Endothelial cell (in vitro differentiated cells): ENCODE measurements at regions not wholly inside any gene's neighbourhood (a gene's known extent, or its start where the extent isn't known, plus 50 kb on each side); places are given as distances from the start of the nearest gene placed in this dataset.

ENCODE experiments used
- DNase-seq: peaks from one replicate; pipeline ENCODE4 v3.0.0; 2021; ENCODE audit warnings: low spot score
- H3K27ac Mint-ChIP-seq: one replicate; pipeline ENCODE4 v1.8.0; 2021; ENCODE audit warnings: mixed read lengths, inconsistent platforms; ENCODE audit not compliant: unreplicated experiment
- H3K27me3 Mint-ChIP-seq: one replicate; pipeline ENCODE4 v1.8.0; 2021; ENCODE audit warnings: mild to moderate bottlenecking, moderate library complexity, mixed read lengths, inconsistent platforms; ENCODE audit not compliant: unreplicated experiment
- H3K36me3 Mint-ChIP-seq: one replicate; pipeline ENCODE4 v1.8.0; 2021; ENCODE audit warnings: mild to moderate bottlenecking, low read depth, mixed read lengths, inconsistent platforms; ENCODE audit not compliant: unreplicated experiment
- H3K4me1 Mint-ChIP-seq: one replicate; pipeline ENCODE4 v1.8.0; 2021; ENCODE audit warnings: mild to moderate bottlenecking, mixed read lengths, inconsistent platforms; ENCODE audit not compliant: unreplicated experiment
- H3K4me3 Mint-ChIP-seq: one replicate; pipeline ENCODE4 v1.8.0; 2021; ENCODE audit warnings: mild to moderate bottlenecking, mixed read lengths, inconsistent platforms; ENCODE audit not compliant: unreplicated experiment
- H3K9me3 Mint-ChIP-seq: one replicate; pipeline ENCODE4 v1.8.0; 2021; ENCODE audit warnings: mixed read lengths, inconsistent platforms; ENCODE audit not compliant: unreplicated experiment
- TF ChIP-seq, protein P1 (sequence below): fragments of 200-600 bp; sonication (generic); IDR thresholded peaks from one replicate; pipeline ENCODE4 v1.5.0; 2021; ENCODE audit warnings: antibody characterized with exemption; ENCODE audit not compliant: unreplicated experiment

DNA sequence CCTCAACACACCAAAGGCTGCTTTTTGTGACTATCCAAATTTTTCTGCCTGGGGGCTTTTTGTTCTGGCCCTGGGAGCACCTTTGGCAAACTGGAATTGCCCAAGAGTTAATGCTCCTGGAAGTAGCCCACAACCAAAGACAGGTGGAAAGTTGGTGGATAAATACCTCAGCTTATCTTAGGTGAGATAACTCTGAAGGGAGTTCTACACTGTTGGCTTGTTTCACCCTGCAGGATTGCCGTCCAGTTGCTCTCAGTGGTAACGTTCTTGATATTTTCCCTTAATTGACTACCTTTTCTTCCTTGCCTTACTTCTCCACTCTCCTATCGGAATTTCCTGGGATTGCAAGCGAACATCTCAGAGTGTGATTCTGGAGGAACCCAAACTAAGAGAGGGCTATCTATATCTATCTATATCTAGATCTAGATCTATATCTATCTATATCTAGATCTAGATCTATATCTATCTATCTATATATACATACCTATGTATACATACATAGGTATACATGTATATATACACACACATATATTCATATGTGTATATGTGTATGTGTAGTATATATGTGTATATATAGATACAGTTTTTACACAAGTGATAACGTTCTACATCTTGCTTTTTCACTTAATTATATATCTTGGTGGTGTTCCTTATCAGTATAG lies 82.6 kb upstream of the DHX15 start:
- Mint-ChIP-seq H3K36me3 (no peaks in the 10 kb centered on the region), H3K27me3 (no peaks in the 10 kb centered on the region), H3K4me3 (no peak overlapping the region), H3K27ac (no peak overlapping the region), H3K4me1 (peaks cover 3% of the 10 kb centered on the region), H3K9me3 (no peaks in the 10 kb centered on the region)
- no peak for DNase-seq
- TF ChIP-seq, protein P1, sequence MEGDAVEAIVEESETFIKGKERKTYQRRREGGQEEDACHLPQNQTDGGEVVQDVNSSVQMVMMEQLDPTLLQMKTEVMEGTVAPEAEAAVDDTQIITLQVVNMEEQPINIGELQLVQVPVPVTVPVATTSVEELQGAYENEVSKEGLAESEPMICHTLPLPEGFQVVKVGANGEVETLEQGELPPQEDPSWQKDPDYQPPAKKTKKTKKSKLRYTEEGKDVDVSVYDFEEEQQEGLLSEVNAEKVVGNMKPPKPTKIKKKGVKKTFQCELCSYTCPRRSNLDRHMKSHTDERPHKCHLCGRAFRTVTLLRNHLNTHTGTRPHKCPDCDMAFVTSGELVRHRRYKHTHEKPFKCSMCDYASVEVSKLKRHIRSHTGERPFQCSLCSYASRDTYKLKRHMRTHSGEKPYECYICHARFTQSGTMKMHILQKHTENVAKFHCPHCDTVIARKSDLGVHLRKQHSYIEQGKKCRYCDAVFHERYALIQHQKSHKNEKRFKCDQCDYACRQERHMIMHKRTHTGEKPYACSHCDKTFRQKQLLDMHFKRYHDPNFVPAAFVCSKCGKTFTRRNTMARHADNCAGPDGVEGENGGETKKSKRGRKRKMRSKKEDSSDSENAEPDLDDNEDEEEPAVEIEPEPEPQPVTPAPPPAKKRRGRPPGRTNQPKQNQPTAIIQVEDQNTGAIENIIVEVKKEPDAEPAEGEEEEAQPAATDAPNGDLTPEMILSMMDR = no peak

- Mint-ChIP-seq H3K27ac (no peak overlapping the region), H3K27me3 (no peaks in the 10 kb centered on the region), H3K9me3 (no peaks in the 10 kb centered on the region), H3K4me1 (peaks cover 4% of the 10 kb centered on the region), H3K4me3 (no peak overlapping the region), H3K36me3 (no peaks in the 10 kb centered on the region)
- TF ChIP-seq, protein P1 = no peak
- no peak for DNase-seq
Observed at GRCh38 chr4:24668956-24669355, 84.6 kb upstream of the DHX15 start.

GRCh38 chr4:24669751-24670150 lies 85.4 kb upstream of the DHX15 start:
- no peak for DNase-seq
- Mint-ChIP-seq H3K36me3 (no peaks in the 10 kb centered on the region), H3K27me3 (no peaks in the 10 kb centered on the region), H3K27ac (no peak overlapping the region), H3K4me1 (peaks cover 4% of the 10 kb centered on the region), H3K4me3 (no peak overlapping the region), H3K9me3 (no peaks in the 10 kb centered on the region)
- TF ChIP-seq, protein P1 = no peak

DNA sequence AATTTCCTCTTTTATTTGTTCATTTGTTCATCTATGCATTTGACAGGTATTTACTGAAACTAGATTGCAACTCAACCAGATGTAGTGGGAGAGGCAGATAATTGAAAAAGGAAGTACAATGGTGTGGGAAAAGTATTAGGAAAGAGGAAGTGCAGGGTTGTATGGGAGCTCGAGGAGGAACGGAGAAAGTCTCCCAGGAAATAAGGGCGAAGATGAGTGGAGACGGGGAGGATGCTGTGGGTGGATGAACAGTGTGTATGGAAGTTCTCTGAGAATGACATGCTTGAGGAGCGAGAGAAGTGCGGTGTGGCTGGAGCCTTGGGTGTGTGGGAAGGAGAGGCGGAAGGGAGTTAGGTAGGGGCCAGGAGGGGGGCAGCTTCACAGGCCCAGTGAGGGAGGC lies 87.5 kb upstream of the DHX15 start:
- Mint-ChIP-seq H3K27ac (no peak overlapping the region), H3K9me3 (no peaks in the 10 kb centered on the region), H3K4me3 (no peak overlapping the region), H3K4me1 (peaks cover 4% of the 10 kb centered on the region), H3K27me3 (no peaks in the 10 kb centered on the region), H3K36me3 (no peaks in the 10 kb centered on the region)
- TF ChIP-seq, protein P1 = no peak
- no peak for DNase-seq

DNA sequence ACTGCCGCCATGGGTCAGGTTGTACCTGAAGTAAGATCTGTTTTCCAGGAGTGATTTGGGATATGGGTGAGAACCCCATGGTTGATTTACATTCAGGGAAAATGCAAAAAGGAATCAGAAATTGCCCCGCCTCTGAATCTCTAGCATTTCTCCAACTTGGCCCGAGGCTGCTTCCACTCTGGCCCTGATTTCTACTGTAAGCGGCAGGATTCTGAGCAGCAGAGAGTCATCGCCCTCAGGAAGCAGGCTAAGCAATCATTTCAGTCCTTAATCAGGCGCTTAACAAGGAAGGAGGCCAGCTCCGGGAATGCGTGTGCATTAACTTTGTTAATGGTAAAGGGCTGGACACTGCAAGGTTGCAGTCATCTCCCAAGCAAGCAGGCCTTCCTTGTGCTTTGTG lies 88.5 kb upstream of the DHX15 start:
- no peaks in the 10 kb centered on the region for H3K27me3 Mint-ChIP-seq
- TF ChIP-seq, protein P1 = no peak
- H3K4me3 Mint-ChIP-seq = no peak overlapping the region
- no peaks in the 10 kb centered on the region for H3K9me3 Mint-ChIP-seq
- no peak for DNase-seq
- H3K36me3 Mint-ChIP-seq = no peaks in the 10 kb centered on the region
- H3K27ac Mint-ChIP-seq = no peak overlapping the region
- H3K4me1 Mint-ChIP-seq = peaks cover 4% of the 10 kb centered on the region
